WI38 (cell line): ENCODE measurements at regions not wholly inside any gene's neighbourhood (a gene's known extent, or its start where the extent isn't known, plus 50 kb on each side); places are given as distances from the start of the nearest gene placed in this dataset.
"Not testable (repeated sequence)": the region's sequence is repeated elsewhere in the genome, so short reads cannot be mapped to it uniquely, and the experiment has no call there.

Experiments
- H3K4me3 ChIP-seq: 2 replicates; pipeline ENCODE4 v1.5.1; 2011; ENCODE audit warnings: low read depth, mild to moderate bottlenecking, control low read depth, low read length
- TF ChIP-seq, protein P1 (sequence below): IDR thresholded peaks from 2 replicates; pipeline ENCODE4 v1.5.1; 2012; ENCODE audit warnings: low read depth, mild to moderate bottlenecking, control low read depth, low read length

DNA sequence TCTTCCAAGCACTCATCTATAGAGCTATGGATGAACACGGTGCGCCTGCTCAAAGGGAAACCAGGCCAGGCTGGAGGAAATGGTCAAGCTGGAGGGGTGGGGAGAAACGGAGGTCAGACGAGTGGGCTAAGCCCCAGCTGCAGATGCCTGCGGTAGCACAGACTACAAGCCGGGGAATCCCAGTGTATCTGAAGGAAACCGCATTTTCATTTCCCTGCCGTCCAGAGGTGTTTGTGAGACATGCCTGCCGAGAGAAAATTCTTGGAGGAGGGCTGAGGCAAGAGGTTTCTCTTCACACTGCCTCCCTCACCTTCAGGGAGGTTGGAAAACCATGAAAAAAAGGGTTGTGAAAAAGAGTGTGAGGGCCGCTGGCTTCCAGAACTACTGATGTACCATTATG, 102.0 kb upstream of the FOXN3 start:
- no peak overlapping the region for H3K4me3 ChIP-seq
- TF ChIP-seq, protein P1, sequence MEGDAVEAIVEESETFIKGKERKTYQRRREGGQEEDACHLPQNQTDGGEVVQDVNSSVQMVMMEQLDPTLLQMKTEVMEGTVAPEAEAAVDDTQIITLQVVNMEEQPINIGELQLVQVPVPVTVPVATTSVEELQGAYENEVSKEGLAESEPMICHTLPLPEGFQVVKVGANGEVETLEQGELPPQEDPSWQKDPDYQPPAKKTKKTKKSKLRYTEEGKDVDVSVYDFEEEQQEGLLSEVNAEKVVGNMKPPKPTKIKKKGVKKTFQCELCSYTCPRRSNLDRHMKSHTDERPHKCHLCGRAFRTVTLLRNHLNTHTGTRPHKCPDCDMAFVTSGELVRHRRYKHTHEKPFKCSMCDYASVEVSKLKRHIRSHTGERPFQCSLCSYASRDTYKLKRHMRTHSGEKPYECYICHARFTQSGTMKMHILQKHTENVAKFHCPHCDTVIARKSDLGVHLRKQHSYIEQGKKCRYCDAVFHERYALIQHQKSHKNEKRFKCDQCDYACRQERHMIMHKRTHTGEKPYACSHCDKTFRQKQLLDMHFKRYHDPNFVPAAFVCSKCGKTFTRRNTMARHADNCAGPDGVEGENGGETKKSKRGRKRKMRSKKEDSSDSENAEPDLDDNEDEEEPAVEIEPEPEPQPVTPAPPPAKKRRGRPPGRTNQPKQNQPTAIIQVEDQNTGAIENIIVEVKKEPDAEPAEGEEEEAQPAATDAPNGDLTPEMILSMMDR: no peak

DNA sequence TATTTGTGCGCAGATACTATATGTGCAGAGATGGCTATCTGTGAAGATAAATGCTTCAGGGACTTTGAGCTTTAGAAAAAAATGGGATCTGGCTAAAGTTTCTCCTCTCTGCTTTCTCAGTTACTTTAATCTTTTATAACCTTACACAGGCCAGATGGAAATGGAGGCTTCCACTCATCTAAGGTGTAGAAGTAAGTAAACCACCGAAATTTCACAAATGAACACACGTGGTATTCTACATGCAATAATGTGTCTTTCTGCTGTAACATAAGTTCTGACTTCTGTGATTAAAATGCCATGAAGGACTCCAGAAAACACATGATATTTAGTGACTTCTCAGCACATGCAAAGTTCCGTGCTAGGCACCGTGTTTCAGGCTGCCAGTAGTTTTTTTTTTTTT, 99.1 kb upstream of the FOXN3 start:
- no peak overlapping the region for H3K4me3 ChIP-seq
- TF ChIP-seq, protein P1: no peak

DNA sequence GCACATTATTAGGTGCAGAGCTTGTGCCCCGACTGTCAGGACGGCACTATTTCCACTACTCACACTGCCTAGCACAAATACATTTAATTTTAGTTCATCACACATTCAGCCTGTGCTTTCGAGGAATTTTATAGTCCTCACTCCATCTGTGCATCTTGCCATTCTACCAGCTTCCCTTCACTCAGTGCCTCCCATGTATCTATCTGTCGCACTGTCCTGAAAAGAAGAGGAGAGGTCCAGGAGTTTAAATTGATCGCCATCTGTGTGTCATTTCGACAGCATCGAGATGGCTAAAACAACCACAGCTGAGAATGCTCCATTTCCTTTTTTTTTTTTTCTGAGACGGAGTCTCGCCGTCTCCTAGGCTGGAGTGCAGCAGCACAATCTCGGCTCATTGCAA, 97.6 kb upstream of the FOXN3 start:
- TF ChIP-seq, protein P1: no peak
- no peak overlapping the region for H3K4me3 ChIP-seq

DNA sequence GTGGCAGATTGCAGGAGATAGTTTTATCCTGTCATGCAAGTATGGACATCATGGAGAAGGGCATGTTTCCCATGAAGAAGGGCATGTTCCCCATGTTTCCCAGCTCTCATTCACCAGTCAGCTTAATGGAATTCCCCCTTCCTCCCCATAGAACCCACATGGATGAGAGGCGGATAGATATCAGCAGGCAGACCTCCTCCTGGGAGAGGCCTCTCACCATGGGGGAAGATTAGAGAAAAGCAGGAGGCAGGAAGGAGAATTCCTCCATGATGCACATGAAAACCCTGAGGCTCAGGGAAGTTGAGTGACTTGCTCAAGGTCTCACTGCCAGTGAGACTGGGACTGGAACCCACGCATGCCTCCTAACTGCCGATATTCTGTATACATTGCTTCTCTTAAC, 92.9 kb upstream of the FOXN3 start:
- no peak overlapping the region for H3K4me3 ChIP-seq
- TF ChIP-seq, protein P1: no peak

DNA sequence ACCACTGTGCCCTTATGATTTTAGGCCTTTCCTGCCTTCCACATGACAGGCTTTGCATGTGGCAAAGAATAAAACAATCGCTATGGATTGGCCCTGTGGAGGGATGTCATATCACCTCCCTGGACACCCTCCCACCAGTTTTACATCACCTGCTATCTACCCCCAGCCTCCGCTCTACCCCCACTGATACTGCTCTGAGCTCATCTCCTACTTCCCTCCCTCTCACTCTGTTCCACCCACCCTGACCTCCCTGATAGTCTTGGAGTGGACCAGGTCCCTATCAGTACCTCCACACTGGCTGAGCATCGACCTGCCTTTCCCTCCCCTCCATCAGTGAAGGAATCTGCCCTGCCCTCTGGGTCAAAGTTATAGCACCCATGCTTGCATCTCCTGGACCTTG, 91.8 kb upstream of the FOXN3 start:
- TF ChIP-seq, protein P1: no peak

DNA sequence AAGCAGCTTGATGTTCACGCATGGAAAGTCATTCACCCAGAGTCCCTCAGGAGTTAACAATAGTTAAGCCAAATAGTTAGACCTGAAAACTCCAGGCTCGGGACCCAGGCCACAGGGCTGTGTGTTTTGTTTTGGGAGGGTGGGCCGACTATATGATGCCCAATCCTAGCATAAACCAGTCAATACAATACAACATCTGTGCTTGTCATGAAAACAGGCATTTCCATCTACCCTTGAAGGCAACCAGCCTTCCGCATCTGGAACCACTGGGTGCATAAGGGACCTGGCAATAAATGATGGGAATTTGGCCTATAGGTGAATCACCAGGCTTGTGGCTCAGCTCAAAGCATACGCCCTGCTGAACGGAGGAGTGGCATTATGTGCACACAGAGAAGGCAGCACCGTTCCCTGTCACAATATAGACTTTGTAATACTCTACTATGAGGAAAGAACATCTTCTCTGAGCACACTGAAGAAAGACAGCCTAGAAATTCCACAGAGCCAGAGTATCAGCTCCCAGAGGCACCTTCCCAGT, 91.0 kb upstream of the FOXN3 start:
- TF ChIP-seq, protein P1: no peak
- H3K4me3 ChIP-seq: no peak overlapping the region

More for the DNA sequence above, 91.8 kb upstream of the FOXN3 start:
- H3K4me3 ChIP-seq: no peak overlapping the region

DNA sequence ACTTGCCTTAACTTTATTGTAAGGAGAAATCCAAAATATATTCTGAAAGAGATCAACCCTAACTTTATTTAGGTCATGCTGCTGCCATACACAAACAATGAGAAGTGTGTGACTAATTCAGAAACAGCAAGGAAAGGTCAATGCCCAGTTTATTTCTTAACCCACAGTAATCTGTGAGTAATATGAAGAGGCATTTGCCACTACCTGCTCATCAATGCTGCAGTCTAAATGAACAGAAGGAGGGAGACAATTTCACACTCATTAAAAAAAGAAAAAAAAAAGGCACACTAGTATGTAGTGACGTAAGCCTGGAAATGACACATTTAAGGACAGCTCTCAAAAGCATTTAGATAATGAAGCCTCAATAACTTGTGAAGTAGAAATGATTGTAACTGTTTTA, 90.5 kb upstream of the FOXN3 start:
- TF ChIP-seq, protein P1: no peak
- H3K4me3 ChIP-seq: no peak overlapping the region

DNA sequence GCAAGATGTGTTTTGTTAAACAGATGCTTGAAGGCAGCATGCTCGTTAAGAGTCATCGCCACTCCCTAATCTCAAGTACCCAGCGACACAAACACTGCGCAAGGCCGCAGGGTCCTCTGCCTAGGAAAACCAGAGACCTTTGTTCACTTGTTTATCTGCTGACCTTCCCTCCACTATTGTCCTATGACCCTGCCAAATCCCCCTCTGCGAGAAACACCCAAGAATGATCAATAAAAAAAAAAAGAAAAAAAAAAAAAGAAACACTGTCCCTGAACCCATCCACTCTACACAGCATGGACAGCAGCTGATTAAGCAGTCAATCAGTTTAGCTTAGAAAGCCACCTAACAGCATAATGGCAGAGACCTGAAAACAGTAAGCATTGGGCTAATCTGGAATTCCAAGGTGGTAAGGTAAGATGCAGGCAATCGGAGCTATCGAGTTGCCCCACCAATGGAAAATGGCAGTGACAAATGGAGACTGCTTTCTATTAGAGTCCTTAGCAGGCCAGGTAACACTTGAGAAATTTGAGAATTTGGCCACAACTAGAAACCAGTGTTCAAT, 89.9 kb upstream of the FOXN3 start:
- not testable (repeated sequence) for H3K4me3 ChIP-seq
